Gastroesophageal sphincter (tissue), 4 donors: ENCODE measurements at regions not wholly inside any gene's neighbourhood (a gene's known extent, or its start where the extent isn't known, plus 50 kb on each side); places are given as distances from the start of the nearest gene placed in this dataset.

Source experiments
- ATAC-seq: fragments of 150-250 bp; one replicate; pipeline ENCODE4 v1.9.1; 2016; ENCODE audit warnings: mild to moderate bottlenecking, moderate library complexity
- H3K27ac ChIP-seq, 4 donors: fragments of 200-600 bp; sonication (generic) in 3 of 4; 1 replicate in 3 of 4; 2 replicates in 1 of 4; pipeline ENCODE4 v1.5.1; 2016 to 2019
- H3K27me3 ChIP-seq: fragments of 200-600 bp; sonication (generic); one replicate; pipeline ENCODE4 v1.5.1; 2019
- H3K36me3 ChIP-seq, 2 donors: fragments of 200-600 bp; sonication (generic); one replicate each; pipeline ENCODE4 v1.5.1; 2019; ENCODE audit warnings: control low read depth in 1 of 2
- H3K4me1 ChIP-seq, 3 donors: fragments of 200-600 bp; sonication (generic); 1 replicate in 2 of 3; 2 replicates in 1 of 3; pipeline ENCODE4 v1.5.1; 2016 to 2019; ENCODE audit warnings: control low read depth in 2 of 3
- H3K4me3 ChIP-seq, 2 donors: fragments of 200-600 bp; sonication (generic); one replicate each; pipeline ENCODE4 v1.5.1; 2019; ENCODE audit warnings: mild to moderate bottlenecking in 1 of 2, moderate library complexity in 1 of 2
- H3K9me3 ChIP-seq, 3 donors: fragments of 200-600 bp; sonication (generic); one replicate each; pipeline ENCODE4 v1.5.1; 2017 to 2019; ENCODE audit warnings: control low read depth in 2 of 3
- CTCF ChIP-seq, 4 experiments: fragments of 200-600 bp in 2 of 4; fragments of 450-650 bp in 2 of 4; sonication (generic) in 1 of 4; IDR thresholded peaks; one replicate each; pipeline ENCODE4 v1.5.1; 2017 to 2019; ENCODE audit warnings: antibody characterized with exemption in 4 of 4, mild to moderate bottlenecking in 2 of 4, moderate library complexity in 2 of 4
- EP300 ChIP-seq: sonication (generic); formaldehyde crosslinking; IDR thresholded peaks from one replicate; pipeline ENCODE4 v1.6.1; 2017; ENCODE audit warnings: antibody characterized with exemption, mild to moderate bottlenecking
- POLR2A ChIP-seq, 2 donors: fragments of 450-650 bp; IDR thresholded peaks; one replicate each; pipeline ENCODE4 v1.6.1; 2017; ENCODE audit warnings: antibody characterized with exemption in 2 of 2, mild to moderate bottlenecking in 2 of 2, moderate library complexity in 1 of 2
- POLR2AphosphoS5 ChIP-seq: sonication (generic); formaldehyde crosslinking; IDR thresholded peaks from one replicate; pipeline ENCODE4 v1.6.1; 2017; ENCODE audit warnings: antibody characterized with exemption
- WGBS, 2 donors: methylation state at CpG; one replicate each; pipeline ENCODE4 v1.1.5; 2018; ENCODE audit warnings: low coverage in 1 of 2; 5-methylcytosine and 5-hydroxymethylcytosine counted together

GRCh38 chr15:60137711-60138396, 133.7 kb downstream of the FOXB1 start:
- Histone ChIP-seq H3K27me3 (peaks cover 44% of the 10 kb centered on the region), H3K4me3 (no peak overlapping the region), H3K36me3 (no peaks in the 10 kb centered on the region), H3K9me3 (no peaks in the 10 kb centered on the region), H3K4me1 (no peaks in the 10 kb centered on the region), H3K27ac (no peak overlapping the region)
- no peak for ATAC-seq
- WGBS, 2 donors: 47 to 48% methylated on average over 4 to 5 of the region's 5 CpGs
- TF ChIP-seq POLR2AphosphoS5 (no peak), CTCF (IDR thresholded peaks at IDR 0.05) (no peak), POLR2A (IDR thresholded peaks at IDR 0.05) (no peak), EP300 (no peak)

- Histone ChIP-seq H3K36me3 (no peaks in the 10 kb centered on the region), H3K27me3 (peaks cover 39% of the 10 kb centered on the region), H3K9me3 (no peaks in the 10 kb centered on the region), H3K4me1 (no peaks in the 10 kb centered on the region), H3K27ac (no peak overlapping the region), H3K4me3 (no peak overlapping the region)
- 81 to 89% methylated on average over 3 of the region's 3 CpGs for WGBS, 2 donors
- no peak for TF ChIP-seq POLR2AphosphoS5
- no peak for TF ChIP-seq EP300
- ATAC-seq: no peak
These were observed 134.4 kb downstream of the FOXB1 start for GRCh38 chr15:60138397-60138968.

GRCh38 chr15:60152386-60152785, 148.3 kb downstream of the FOXB1 start:
- no peaks in the 10 kb centered on the region for H3K36me3 ChIP-seq
- 78 to 82% methylated on average over 4 of the region's 4 CpGs for WGBS, 2 donors
- peaks cover 44% of the 10 kb centered on the region for H3K27me3 ChIP-seq
- ATAC-seq: no peak
- no peak overlapping the region for H3K4me3 ChIP-seq
- H3K9me3 ChIP-seq: no peaks in the 10 kb centered on the region
- H3K4me1 ChIP-seq: no peaks in the 10 kb centered on the region
- no peak for TF ChIP-seq EP300
- no peak for TF ChIP-seq POLR2AphosphoS5
- TF ChIP-seq CTCF (IDR thresholded peaks at IDR 0.05): no peak
- TF ChIP-seq POLR2A (IDR thresholded peaks at IDR 0.05): no peak
- no peak overlapping the region for H3K27ac ChIP-seq

- ATAC-seq: no peak
- no peak overlapping the region for H3K27ac ChIP-seq
- no peak for TF ChIP-seq POLR2AphosphoS5
- H3K4me3 ChIP-seq: no peak overlapping the region
- WGBS, 2 donors: 14% methylated on average over 4 of the region's 4 CpGs
- no peaks in the 10 kb centered on the region for H3K4me1 ChIP-seq
- H3K27me3 ChIP-seq: peaks cover 53% of the 10 kb centered on the region
- H3K9me3 ChIP-seq: no peaks in the 10 kb centered on the region
- no peaks in the 10 kb centered on the region for H3K36me3 ChIP-seq
These were observed 150.7 kb downstream of the FOXB1 start for GRCh38 chr15:60154764-60155325.

- 18 to 48% methylated on average over 3 of the region's 3 CpGs for WGBS, 2 donors
- Histone ChIP-seq H3K4me1 (no peaks in the 10 kb centered on the region), H3K36me3 (no peaks in the 10 kb centered on the region), H3K9me3 (no peaks in the 10 kb centered on the region), H3K27ac (no peak overlapping the region), H3K4me3 (no peak overlapping the region), H3K27me3 (peaks cover 46% of the 10 kb centered on the region)
- TF ChIP-seq POLR2AphosphoS5 (no peak), CTCF (IDR thresholded peaks at IDR 0.05) (no peak)
- ATAC-seq: no peak
These were observed 151.6 kb downstream of the FOXB1 start for GRCh38 chr15:60155661-60156060.

GRCh38 chr15:60160909-60161308, 156.8 kb downstream of the FOXB1 start:
- TF ChIP-seq POLR2A (IDR thresholded peaks at IDR 0.05) (no peak), CTCF (IDR thresholded peaks at IDR 0.05) (no peak)
- 20 to 70% methylated on average over 1 to 5 of the region's 5 CpGs for WGBS, 2 donors

More at GRCh38 chr15:60160909-60161308, 156.8 kb downstream of the FOXB1 start:
- H3K9me3 ChIP-seq: no peaks in the 10 kb centered on the region
- no peaks in the 10 kb centered on the region for H3K36me3 ChIP-seq
- no peaks in the 10 kb centered on the region for H3K4me1 ChIP-seq
- H3K27me3 ChIP-seq: peaks cover 25% of the 10 kb centered on the region
- no peak for ATAC-seq
- no peak overlapping the region for H3K4me3 ChIP-seq
- no peak overlapping the region for H3K27ac ChIP-seq
